ENCODE measurements at regions not wholly inside any gene's neighbourhood (a gene's known extent, or its start where the extent isn't known, plus 50 kb on each side); places are given as distances from the start of the nearest gene placed in this dataset.

- Histone ChIP-seq H2AFZ (0 out of 2 replicates have a peak overlapping the region, but pooled peaks have one; percentile 48), H3K27me3 (ENCODE audit: insufficient read depth) (no peaks in the 10 kb centered on the region), H4K20me1 (replicated peaks; ENCODE audit: insufficient read depth) (no peaks in the 10 kb centered on the region), H3K9me2 (ENCODE audit: insufficient read depth) (peaks cover 3% of the 10 kb centered on the region; the same call in 1 of the 2 replicates), H3K4me3 (no peak overlapping the region), H3K79me2 (replicated peaks; ENCODE audit: insufficient read depth) (no peaks in the 10 kb centered on the region), H3K27ac (ENCODE audit: low read depth) (no peak overlapping the region), H3K4me1 (ENCODE audit: insufficient read depth) (0 out of 2 replicates have a peak, but pooled peaks cover 4% of the 10 kb centered on the region), H3K36me3 (ENCODE audit: insufficient read depth) (no peaks in the 10 kb centered on the region), H3F3A (replicated peaks; ENCODE audit: low read depth) (no peaks in the 10 kb centered on the region), H3K4me2 (no peak overlapping the region)
- Mint-ChIP-seq H3K4me3 (no peak overlapping the region), H3K4me1 (peaks cover 16% of the 10 kb centered on the region), H3K9me3 (no peaks in the 10 kb centered on the region), H3K27me3 (ENCODE audit: insufficient read depth, low read depth, poor library complexity) (no peaks in the 10 kb centered on the region), H3K36me3 (ENCODE audit: low read depth) (no peaks in the 10 kb centered on the region), H3K27ac (0 out of 2 replicates have a peak overlapping the region, but pooled peaks have one; percentile 34)
- no peak for TF ChIP-seq STAT1 (IDR thresholded peaks at IDR 0.05; ENCODE audit: unreplicated experiment)
- no peak for TF ChIP-seq ZNF114 (CRISPR knock-in tag; IDR thresholded peaks at IDR 0.05)
- no peak for TF ChIP-seq REST (IDR thresholded peaks at IDR 0.05; ENCODE audit: unreplicated experiment)
- no peak for TF ChIP-seq JUNB (IDR thresholded peaks at IDR 0.05; ENCODE audit: unreplicated experiment)
- no peak for TF ChIP-seq EZH2 (IDR thresholded peaks at IDR 0.05; ENCODE audit: low read depth, unreplicated experiment)
- no peak for TF ChIP-seq CTCF (conservative IDR thresholded peaks at IDR 0.05; ENCODE audit: low read depth in 2 of 2)
- no peak for ATAC-seq
- no peak for DNase-seq (ENCODE audit: low spot score)
Measured at GRCh38 chr6:113347436-113347835, 509.7 kb upstream of the MARCKS start.

- no peak overlapping the region for H3K27ac ChIP-seq (ENCODE audit: low read depth)
- peaks cover 8% of the 10 kb centered on the region for H3K4me1 Mint-ChIP-seq
- ATAC-seq = no peak
- no peak for TF ChIP-seq STAT1 (IDR thresholded peaks at IDR 0.05; ENCODE audit: unreplicated experiment)
- TF ChIP-seq EZH2 (IDR thresholded peaks at IDR 0.05; ENCODE audit: low read depth, unreplicated experiment) = no peak
- no peak for TF ChIP-seq ZNF331 (CRISPR knock-in tag; IDR thresholded peaks at IDR 0.05; ENCODE audit: low read depth)
- no peak for TF ChIP-seq ETS1 (IDR thresholded peaks at IDR 0.05)
- TF ChIP-seq CTCF (conservative IDR thresholded peaks at IDR 0.05; ENCODE audit: low read depth in 2 of 2) = no peak
- TF ChIP-seq CREB1 (CRISPR knock-in tag; IDR thresholded peaks at IDR 0.05; ENCODE audit: low read depth) = no peak
- no peak for TF ChIP-seq POLR2AphosphoS5 (IDR thresholded peaks at IDR 0.05; ENCODE audit: low read depth)
- TF ChIP-seq ZNF114 (CRISPR knock-in tag; IDR thresholded peaks at IDR 0.05) = no peak
Measured at GRCh38 chr6:113350461-113350860, 506.7 kb upstream of the MARCKS start.

More at GRCh38 chr6:113350461-113350860, 506.7 kb upstream of the MARCKS start:
- no peaks in the 10 kb centered on the region for H3K9me3 Mint-ChIP-seq
- Histone ChIP-seq H3K4me3 (no peak overlapping the region), H3K4me2 (no peak overlapping the region), H3K9me2 (ENCODE audit: insufficient read depth) (peaks cover 3% of the 10 kb centered on the region), H3F3A (replicated peaks; ENCODE audit: low read depth) (no peaks in the 10 kb centered on the region), H3K27me3 (ENCODE audit: insufficient read depth) (no peaks in the 10 kb centered on the region), H3K36me3 (ENCODE audit: insufficient read depth) (no peaks in the 10 kb centered on the region), H2AFZ (no peak overlapping the region), H3K4me1 (ENCODE audit: insufficient read depth) (no peaks in the 10 kb centered on the region), H4K20me1 (replicated peaks; ENCODE audit: insufficient read depth) (no peaks in the 10 kb centered on the region), H3K79me2 (replicated peaks; ENCODE audit: insufficient read depth) (no peaks in the 10 kb centered on the region)
- H3K27me3 Mint-ChIP-seq (ENCODE audit: insufficient read depth, low read depth, poor library complexity) = no peaks in the 10 kb centered on the region
- no peak overlapping the region for H3K27ac Mint-ChIP-seq
- H3K4me3 Mint-ChIP-seq = no peak overlapping the region
- no peak for DNase-seq (ENCODE audit: low spot score)
- H3K36me3 Mint-ChIP-seq (ENCODE audit: low read depth) = no peaks in the 10 kb centered on the region
